Neural cell (in vitro differentiated cells): ENCODE measurements at regions not wholly inside any gene's neighbourhood (a gene's known extent, or its start where the extent isn't known, plus 50 kb on each side); places are given as distances from the start of the nearest gene placed in this dataset.
A peak's percentile ranks its signal among the peaks of the same experiment; 100 is the strongest.

Source experiments
- H2AFZ ChIP-seq: fragments of 200-600, 300-800 bp; sonication (generic), shearing (Covaris generic); 2 replicates; pipeline ENCODE4 v1.6.0; 2014; ENCODE audit warnings: low read depth, mild to moderate bottlenecking, antibody characterized with exemption, low read length, moderate library complexity
- H3F3A ChIP-seq: fragments of 200-600 bp; shearing (Covaris generic); 2 replicates; pipeline ENCODE4 v1.6.1; 2016; ENCODE audit warnings: mild to moderate bottlenecking, moderate library complexity, mixed read lengths, antibody characterized with exemption, low read length; ENCODE audit not compliant: insufficient read depth, poor library complexity, severe bottlenecking
- H3K27ac ChIP-seq: fragments of 200-600, 300-800 bp; sonication (generic), shearing (Covaris generic); 2 replicates; pipeline ENCODE4 v1.5.1; 2014; ENCODE audit warnings: mild to moderate bottlenecking, low read length, moderate library complexity
- H3K27me3 ChIP-seq: fragments of 300-800, 200-600 bp; sonication (generic), shearing (Covaris generic); 2 replicates; pipeline ENCODE4 v1.6.0; 2014; ENCODE audit warnings: mild to moderate bottlenecking, low read depth, low read length, moderate library complexity; ENCODE audit not compliant: insufficient read depth
- H3K36me3 ChIP-seq: fragments of 300-800, 200-600 bp; sonication (generic), shearing (Covaris generic); 2 replicates; pipeline ENCODE4 v1.5.1; 2014; ENCODE audit warnings: mild to moderate bottlenecking, antibody characterized with exemption, low read length, moderate library complexity; ENCODE audit not compliant: insufficient read depth
- H3K4me2 ChIP-seq: fragments of 300-800, 200-600 bp; sonication (generic), shearing (Covaris generic); 2 replicates; pipeline ENCODE4 v1.6.0; 2014; ENCODE audit warnings: mild to moderate bottlenecking, low read length
- H3K4me3 ChIP-seq: fragments of 300-800, 200-600 bp; sonication (generic), shearing (Covaris generic); 2 replicates; pipeline ENCODE4 v1.5.1; 2014; ENCODE audit warnings: mild to moderate bottlenecking, low read length, moderate library complexity
- H3K79me2 ChIP-seq: fragments of 200-600 bp; shearing (Covaris generic); replicated peaks from 2 replicates; pipeline ENCODE4 v1.6.0; 2014; ENCODE audit warnings: mild to moderate bottlenecking, low read length, moderate library complexity; ENCODE audit not compliant: insufficient read depth
- H3K9ac ChIP-seq: fragments of 300-800, 200-600 bp; sonication (generic), shearing (Covaris generic); 2 replicates; pipeline ENCODE4 v1.6.1; 2016; ENCODE audit warnings: mild to moderate bottlenecking, low read length, mixed read lengths
- H3K9me2 ChIP-seq: fragments of 200-600 bp; shearing (Covaris generic); 2 replicates; pipeline ENCODE4 v1.6.1; 2016; ENCODE audit warnings: mild to moderate bottlenecking, low read length, mixed read lengths; ENCODE audit not compliant: insufficient read depth
- H3K9me3 ChIP-seq: fragments of 200-600, 300-800 bp; sonication (generic), shearing (Covaris generic); 2 replicates; pipeline ENCODE4 v1.6.1; 2016; ENCODE audit warnings: mild to moderate bottlenecking, mixed run types, low read length, moderate library complexity, mixed read lengths
- H4K20me1 ChIP-seq: fragments of 200-600 bp; shearing (Covaris generic); 2 replicates; pipeline ENCODE4 v1.6.1; 2016; ENCODE audit warnings: mild to moderate bottlenecking, mixed run types; ENCODE audit not compliant: insufficient read depth
- CTCF ChIP-seq: fragments of 450-650 bp; IDR thresholded peaks from 2 replicates; pipeline ENCODE4 v1.5.1; 2014; ENCODE audit warnings: antibody characterized with exemption, mild to moderate bottlenecking, moderate library complexity; ENCODE audit not compliant: poor library complexity, severe bottlenecking
- EP300 ChIP-seq: fragments of 450-650 bp; conservative IDR thresholded peaks from 2 replicates; pipeline ENCODE4 v1.6.1; 2014; ENCODE audit warnings: antibody characterized with exemption, mild to moderate bottlenecking, moderate library complexity; ENCODE audit not compliant: poor library complexity, severe bottlenecking
- EZH2 ChIP-seq: fragments of 200-600, 300-800 bp; shearing (Covaris generic), sonication (generic); IDR thresholded peaks from 2 replicates; pipeline ENCODE4 v1.6.1; 2014; ENCODE audit warnings: antibody characterized with exemption, low read length, borderline replicate concordance, mild to moderate bottlenecking; ENCODE audit not compliant: insufficient read depth, poor library complexity, severe bottlenecking
- MXI1 ChIP-seq: fragments of 450-650 bp; conservative IDR thresholded peaks from 2 replicates; pipeline ENCODE4 v1.6.1; 2014; ENCODE audit warnings: antibody characterized with exemption, mild to moderate bottlenecking; ENCODE audit not compliant: poor library complexity, severe bottlenecking
- POLR2AphosphoS5 ChIP-seq: IDR thresholded peaks from 2 replicates; pipeline ENCODE4 v1.6.1; 2012
- RAD21 ChIP-seq: fragments of 450-650 bp; conservative IDR thresholded peaks from 2 replicates; pipeline ENCODE4 v1.6.1; 2014; ENCODE audit warnings: antibody characterized with exemption, mild to moderate bottlenecking, moderate library complexity
- REST ChIP-seq: IDR thresholded peaks from 2 replicates; pipeline ENCODE4 v1.6.1; 2012; ENCODE audit warnings: borderline replicate concordance
- SMC3 ChIP-seq: fragments of 450-650 bp; conservative IDR thresholded peaks from 2 replicates; pipeline ENCODE4 v1.6.1; 2014; ENCODE audit warnings: antibody characterized with exemption, mild to moderate bottlenecking, moderate library complexity; ENCODE audit not compliant: poor library complexity
- TAF1 ChIP-seq: IDR thresholded peaks from 2 replicates; pipeline ENCODE4 v1.6.1; 2012; ENCODE audit warnings: low read depth

- no peak overlapping the region for H3K4me2 ChIP-seq
- H3K9me3 ChIP-seq = no peaks in the 10 kb centered on the region
- H3K9me2 ChIP-seq = no peaks in the 10 kb centered on the region
- no peaks in the 10 kb centered on the region for H3F3A ChIP-seq
- H3K9ac ChIP-seq = no peak overlapping the region
- no peak overlapping the region for H3K27ac ChIP-seq
- H2AFZ ChIP-seq = no peak overlapping the region
- H3K36me3 ChIP-seq = no peaks in the 10 kb centered on the region
- no peaks in the 10 kb centered on the region for H3K27me3 ChIP-seq
- H3K4me3 ChIP-seq = no peak overlapping the region
- no peaks in the 10 kb centered on the region for H4K20me1 ChIP-seq
- TF ChIP-seq MXI1 (no peak), CTCF (no peak), RAD21 (no peak), SMC3 (no peak)
- no peaks in the 10 kb centered on the region for H3K79me2 ChIP-seq
These were observed 84.7 kb downstream of the FAM161A start for GRCh38 chr2:61769093-61769675.

GRCh38 chr2:61764035-61764800 is 89.6 kb downstream of the FAM161A start:
- Histone ChIP-seq H3K36me3 (no peaks in the 10 kb centered on the region), H3K27me3 (no peaks in the 10 kb centered on the region), H2AFZ (peak overlapping the region; percentile 83), H3K9me3 (no peaks in the 10 kb centered on the region), H3K27ac (peak overlapping the region; percentile 97), H3F3A (no peaks in the 10 kb centered on the region), H3K4me3 (peak overlapping the region; percentile 82), H4K20me1 (no peaks in the 10 kb centered on the region), H3K79me2 (peaks cover 3% of the 10 kb centered on the region), H3K4me2 (peak overlapping the region; percentile 74), H3K9me2 (no peaks in the 10 kb centered on the region), H3K9ac (peak overlapping the region; percentile 90)
- TF ChIP-seq RAD21 (no peak), TAF1 (peak; percentile 16), SMC3 (peak; percentile 35), CTCF (peak; percentile 20), EP300 (peak; percentile 63), POLR2AphosphoS5 (peak; percentile 81), EZH2 (no peak), REST (peak; percentile 67), MXI1 (peak; percentile 47)
